NCI-H82 treated with DMSO at 0.1 percent for 48 hours (cell line): ENCODE measurements at regions not wholly inside any gene's neighbourhood (a gene's known extent, or its start where the extent isn't known, plus 50 kb on each side); places are given as distances from the start of the nearest gene placed in this dataset.
"Not testable (repeated sequence)": the region's sequence is repeated elsewhere in the genome, so short reads cannot be mapped to it uniquely, and the experiment has no call there.

Experiments used
- DNase-seq: peaks from one replicate; lab custom pipeline; 2025; ENCODE audit not compliant: unreplicated experiment; lab: John Stamatoyannopoulos, UW

- no peak for DNase-seq
Observed at GRCh38 chr17:71055128-71055527, 885.8 kb downstream of the KCNJ2 start.

DNA sequence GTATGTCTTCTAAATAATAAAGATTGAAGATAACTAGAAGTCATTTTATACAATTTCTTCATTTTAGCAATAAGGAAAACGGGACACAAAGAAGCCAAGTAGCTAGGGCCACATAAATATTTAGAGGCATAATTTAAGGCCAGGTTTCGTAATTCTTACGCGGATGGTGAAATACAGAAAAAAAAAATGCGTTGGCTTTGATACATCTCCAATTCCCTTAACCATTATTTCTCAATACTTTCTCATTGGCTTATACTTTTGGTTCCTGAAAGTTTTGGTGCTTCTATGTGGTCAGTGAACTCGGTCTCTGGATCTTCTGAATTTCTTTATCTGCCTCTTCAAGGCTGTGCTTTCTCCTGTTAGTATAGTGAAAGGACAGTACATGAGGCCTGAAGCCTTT lies 888.1 kb downstream of the KCNJ2 start:
- DNase-seq, result no peak

- DNase-seq, result no peak
Observed at GRCh38 chr17:71057938-71058337, 888.6 kb downstream of the KCNJ2 start.

GRCh38 chr17:71063127-71063526 lies 893.8 kb downstream of the KCNJ2 start:
- DNase-seq, result no peak

DNA sequence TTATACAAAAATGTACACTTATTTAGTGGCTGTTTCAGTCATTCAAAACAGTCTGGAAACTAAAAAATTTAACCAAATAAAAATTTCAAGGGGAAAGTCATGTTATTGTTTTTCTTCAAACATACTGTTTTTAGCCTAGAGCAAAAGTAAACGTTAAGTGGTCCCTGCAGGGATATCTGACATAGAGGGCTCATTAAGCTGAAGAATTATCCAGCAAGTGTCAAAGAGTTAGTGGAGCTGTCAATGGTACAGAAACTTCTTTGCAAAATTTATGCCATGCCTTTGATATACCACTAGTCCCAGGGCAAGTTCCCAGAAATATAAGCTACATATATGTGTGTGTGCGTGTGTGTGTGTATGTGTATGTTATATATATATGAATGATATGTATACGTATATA lies 894.2 kb downstream of the KCNJ2 start:
- DNase-seq, result no peak

GRCh38 chr17:71067669-71068407 lies 898.5 kb downstream of the KCNJ2 start:
- no peak for DNase-seq

GRCh38 chr17:71068408-71068750 lies 899.0 kb downstream of the KCNJ2 start:
- DNase-seq, result no peak

- no peak for DNase-seq
Observed at GRCh38 chr17:71071041-71071440, 901.7 kb downstream of the KCNJ2 start.

DNA sequence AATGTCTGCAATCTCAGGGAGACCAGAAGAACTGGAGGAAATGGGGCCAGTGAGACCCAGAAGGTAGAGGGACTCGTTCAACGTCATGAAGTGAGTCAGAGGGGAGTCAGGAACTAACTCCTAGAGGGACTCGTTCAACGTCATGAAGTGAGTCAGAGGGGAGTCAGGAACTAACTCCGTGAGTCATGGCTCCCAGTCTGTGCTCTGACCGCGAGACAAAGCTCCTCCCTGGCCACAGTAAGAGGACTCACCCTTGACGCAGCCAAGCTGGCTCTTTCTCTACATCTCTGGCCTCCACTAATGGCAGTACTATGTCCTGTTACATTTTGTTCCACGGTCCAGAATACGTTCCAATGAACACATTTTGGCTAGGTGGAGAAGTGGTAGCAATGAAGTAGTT lies 902.5 kb downstream of the KCNJ2 start:
- DNase-seq, result no peak

GRCh38 chr17:71080937-71081336 lies 911.6 kb downstream of the KCNJ2 start:
- DNase-seq, result no peak

GRCh38 chr17:71081666-71082065 lies 912.3 kb downstream of the KCNJ2 start:
- DNase-seq, result no peak

GRCh38 chr17:71084219-71084618 lies 914.9 kb downstream of the KCNJ2 start:
- peak; percentile 12 for DNase-seq

GRCh38 chr17:71084838-71085237 lies 915.5 kb downstream of the KCNJ2 start:
- no peak for DNase-seq

- DNase-seq, result no peak
Observed at GRCh38 chr17:71085238-71086033, 916.1 kb downstream of the KCNJ2 start.

DNA sequence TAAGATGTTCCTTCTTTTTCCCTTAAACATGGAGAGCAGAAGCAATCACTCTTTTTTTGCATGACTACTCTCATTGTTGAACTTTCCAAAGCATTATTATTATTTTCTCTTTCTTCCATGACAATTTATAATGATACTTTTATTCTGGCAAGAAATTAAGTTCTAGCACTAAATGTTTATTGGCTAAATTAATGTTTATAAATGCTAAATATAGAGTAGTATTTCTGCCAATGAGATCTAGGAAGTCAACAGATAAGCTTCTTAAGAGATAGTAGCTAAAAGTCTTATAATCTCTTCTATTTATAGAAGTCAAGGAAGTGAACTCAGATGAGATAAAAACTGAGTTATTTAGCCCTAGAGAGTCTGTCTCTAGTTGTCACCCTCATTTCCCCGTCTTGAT lies 920.1 kb downstream of the KCNJ2 start:
- no peak for DNase-seq

GRCh38 chr17:71098071-71098470 lies 928.7 kb downstream of the KCNJ2 start:
- DNase-seq, result no peak

DNA sequence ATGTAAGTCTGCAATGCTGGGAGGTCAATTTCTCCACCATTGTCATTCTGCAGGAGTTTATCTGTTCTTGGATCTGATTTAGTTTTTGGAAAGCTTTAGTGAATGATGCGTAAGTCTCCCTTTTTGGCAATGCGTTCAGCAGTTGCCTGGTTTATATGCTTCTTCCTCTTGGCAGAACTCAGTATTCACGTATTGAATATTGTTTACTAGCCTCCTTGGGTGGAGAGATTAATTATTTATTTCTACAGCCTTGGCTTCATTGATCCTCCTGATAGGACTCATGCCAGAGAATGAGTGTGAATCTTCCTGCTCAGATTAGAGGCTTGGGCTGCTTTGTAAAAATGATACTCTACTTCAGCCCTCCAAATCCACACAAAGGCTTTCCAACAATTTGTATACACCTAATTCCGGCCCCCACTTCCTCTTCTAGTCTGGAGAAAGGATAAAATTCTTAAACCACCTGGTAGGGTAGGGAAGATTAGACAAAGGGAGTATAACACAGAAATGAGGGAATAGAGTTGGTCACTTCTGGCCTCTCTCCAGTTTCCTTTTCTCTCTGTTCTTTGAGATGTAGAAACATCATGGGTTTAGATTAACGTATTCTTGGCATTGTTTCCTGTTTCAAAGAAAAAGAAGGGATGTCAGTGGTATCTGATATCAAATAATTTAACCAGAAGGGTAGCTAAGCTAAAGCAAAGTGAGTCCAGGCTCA lies 929.8 kb downstream of the KCNJ2 start:
- DNase-seq, result no peak

DNA sequence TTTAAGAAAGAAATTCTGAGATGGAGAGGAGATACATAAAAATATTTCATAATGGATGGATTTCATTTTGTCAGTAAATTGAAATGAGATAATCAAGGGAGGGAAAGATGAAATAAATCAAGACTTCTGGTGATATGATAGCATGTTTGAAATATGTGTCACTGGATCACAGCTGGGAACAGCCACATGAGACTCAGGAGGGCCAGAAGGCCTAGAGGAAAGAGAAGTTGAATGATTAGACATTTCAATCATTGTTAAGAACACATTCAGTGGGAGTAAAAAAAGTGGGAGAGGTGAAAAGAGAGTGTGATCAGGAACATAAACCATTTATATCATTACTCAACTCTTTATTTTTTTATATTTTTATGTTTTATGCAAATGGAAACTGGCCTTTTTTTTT lies 933.4 kb downstream of the KCNJ2 start:
- DNase-seq, result no peak

GRCh38 chr17:71104225-71104624 lies 934.9 kb downstream of the KCNJ2 start:
- DNase-seq, result no peak

- not testable (repeated sequence) for DNase-seq
Observed at GRCh38 chr17:71106056-71106455, 936.7 kb downstream of the KCNJ2 start.

GRCh38 chr17:71107136-71107535 lies 937.8 kb downstream of the KCNJ2 start:
- no peak for DNase-seq

DNA sequence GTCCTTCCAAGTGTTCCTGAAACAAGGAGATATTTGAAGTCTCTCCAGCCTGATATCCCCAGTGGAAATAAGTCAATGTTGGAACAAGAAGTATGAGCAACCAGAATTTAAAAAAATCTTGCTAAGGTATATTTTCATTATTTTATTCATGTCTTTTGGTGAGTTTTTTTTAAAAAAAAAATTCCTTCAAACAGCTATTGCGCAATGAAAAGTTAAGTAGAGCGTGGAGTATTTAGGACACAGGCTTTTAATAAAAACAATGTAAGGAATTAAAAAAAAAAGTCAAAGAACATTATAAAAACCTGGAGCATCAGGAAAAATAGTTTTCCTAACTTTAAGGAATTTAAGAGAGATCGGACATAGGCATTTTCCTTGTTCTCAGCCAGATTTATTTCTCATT lies 940.4 kb downstream of the KCNJ2 start:
- no peak for DNase-seq
